ENCODE measurements at regions not wholly inside any gene's neighbourhood (a gene's known extent, or its start where the extent isn't known, plus 50 kb on each side); places are given as distances from the start of the nearest gene placed in this dataset.

- Histone ChIP-seq H3K9ac (ENCODE audit: low read length) (no peak overlapping the region), H4K20me1 (ENCODE audit: insufficient read depth) (no peaks in the 10 kb centered on the region), H3K9me2 (ENCODE audit: insufficient read depth, low read length) (no peaks in the 10 kb centered on the region), H3K79me2 (replicated peaks; ENCODE audit: insufficient read depth, low read length) (no peaks in the 10 kb centered on the region), H3K36me3 (ENCODE audit: insufficient read depth, low read length) (no peaks in the 10 kb centered on the region), H3K27me3 (ENCODE audit: insufficient read depth, low read depth, low read length) (no peaks in the 10 kb centered on the region), H3K27ac (ENCODE audit: low read length) (no peak overlapping the region), H2AFZ (ENCODE audit: low read depth, low read length) (no peak overlapping the region), H3F3A (ENCODE audit: insufficient read depth, low read length, poor library complexity, severe bottlenecking) (no peaks in the 10 kb centered on the region), H3K9me3 (ENCODE audit: low read length) (no peaks in the 10 kb centered on the region), H3K4me3 (ENCODE audit: low read length) (no peak overlapping the region), H3K4me2 (ENCODE audit: low read length) (no peak overlapping the region)
- TF ChIP-seq EZH2 (IDR thresholded peaks at IDR 0.05; ENCODE audit: borderline replicate concordance, insufficient read depth, low read length, poor library complexity, severe bottlenecking) (no peak), POLR2AphosphoS5 (IDR thresholded peaks at IDR 0.05) (no peak), EP300 (conservative IDR thresholded peaks at IDR 0.05; ENCODE audit: poor library complexity, severe bottlenecking) (no peak), MXI1 (conservative IDR thresholded peaks at IDR 0.05; ENCODE audit: poor library complexity, severe bottlenecking) (no peak), SMC3 (conservative IDR thresholded peaks at IDR 0.05; ENCODE audit: poor library complexity) (no peak)
Measured at GRCh38 chr6:140077827-140078560, 703.5 kb upstream of the CITED2 start.

- TF ChIP-seq SMC3 (conservative IDR thresholded peaks at IDR 0.05; ENCODE audit: poor library complexity), result no peak
- no peak for TF ChIP-seq REST (IDR thresholded peaks at IDR 0.05; ENCODE audit: borderline replicate concordance)
- TF ChIP-seq TAF1 (IDR thresholded peaks at IDR 0.05; ENCODE audit: low read depth), result no peak
- TF ChIP-seq MXI1 (conservative IDR thresholded peaks at IDR 0.05; ENCODE audit: poor library complexity, severe bottlenecking), result no peak
- TF ChIP-seq CTCF (IDR thresholded peaks at IDR 0.05; ENCODE audit: poor library complexity, severe bottlenecking), result no peak
Measured at GRCh38 chr6:140076105-140076504, 701.7 kb upstream of the CITED2 start.

More at GRCh38 chr6:140076105-140076504, 701.7 kb upstream of the CITED2 start:
- Histone ChIP-seq H2AFZ (ENCODE audit: low read depth, low read length) (no peak overlapping the region), H3K27me3 (ENCODE audit: insufficient read depth, low read depth, low read length) (no peaks in the 10 kb centered on the region), H3K79me2 (replicated peaks; ENCODE audit: insufficient read depth, low read length) (no peaks in the 10 kb centered on the region), H3F3A (ENCODE audit: insufficient read depth, low read length, poor library complexity, severe bottlenecking) (no peaks in the 10 kb centered on the region), H3K9me3 (ENCODE audit: low read length) (no peaks in the 10 kb centered on the region), H3K27ac (ENCODE audit: low read length) (no peak overlapping the region), H3K9me2 (ENCODE audit: insufficient read depth, low read length) (no peaks in the 10 kb centered on the region), H3K4me2 (ENCODE audit: low read length) (no peak overlapping the region), H3K9ac (ENCODE audit: low read length) (no peak overlapping the region), H3K36me3 (ENCODE audit: insufficient read depth, low read length) (no peaks in the 10 kb centered on the region), H3K4me3 (ENCODE audit: low read length) (no peak overlapping the region), H4K20me1 (ENCODE audit: insufficient read depth) (no peaks in the 10 kb centered on the region)

All from neural cell (in vitro differentiated cells).